ENCODE measurements at regions not wholly inside any gene's neighbourhood (a gene's known extent, or its start where the extent isn't known, plus 50 kb on each side); places are given as distances from the start of the nearest gene placed in this dataset.

DNA sequence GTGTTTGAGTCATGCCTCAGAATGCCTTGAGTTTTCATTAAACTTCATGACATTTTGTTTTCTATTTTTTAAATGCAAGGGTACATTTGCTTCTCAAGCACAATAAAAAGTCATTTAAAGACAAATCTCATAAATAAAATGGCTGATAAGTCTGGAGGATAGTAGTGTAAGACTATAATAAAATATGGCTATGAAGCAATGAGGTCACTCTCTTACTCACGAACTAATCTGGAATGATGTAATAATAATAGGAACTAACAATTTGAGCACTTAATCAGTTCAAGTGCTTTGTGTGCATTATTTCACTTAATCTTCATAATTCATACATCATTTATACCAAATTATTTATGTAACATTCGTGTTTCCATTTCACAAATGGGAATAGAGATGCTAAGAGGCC lies 149.3 kb upstream of the CTTNBP2 start:
- TF ChIP-seq, protein P1, sequence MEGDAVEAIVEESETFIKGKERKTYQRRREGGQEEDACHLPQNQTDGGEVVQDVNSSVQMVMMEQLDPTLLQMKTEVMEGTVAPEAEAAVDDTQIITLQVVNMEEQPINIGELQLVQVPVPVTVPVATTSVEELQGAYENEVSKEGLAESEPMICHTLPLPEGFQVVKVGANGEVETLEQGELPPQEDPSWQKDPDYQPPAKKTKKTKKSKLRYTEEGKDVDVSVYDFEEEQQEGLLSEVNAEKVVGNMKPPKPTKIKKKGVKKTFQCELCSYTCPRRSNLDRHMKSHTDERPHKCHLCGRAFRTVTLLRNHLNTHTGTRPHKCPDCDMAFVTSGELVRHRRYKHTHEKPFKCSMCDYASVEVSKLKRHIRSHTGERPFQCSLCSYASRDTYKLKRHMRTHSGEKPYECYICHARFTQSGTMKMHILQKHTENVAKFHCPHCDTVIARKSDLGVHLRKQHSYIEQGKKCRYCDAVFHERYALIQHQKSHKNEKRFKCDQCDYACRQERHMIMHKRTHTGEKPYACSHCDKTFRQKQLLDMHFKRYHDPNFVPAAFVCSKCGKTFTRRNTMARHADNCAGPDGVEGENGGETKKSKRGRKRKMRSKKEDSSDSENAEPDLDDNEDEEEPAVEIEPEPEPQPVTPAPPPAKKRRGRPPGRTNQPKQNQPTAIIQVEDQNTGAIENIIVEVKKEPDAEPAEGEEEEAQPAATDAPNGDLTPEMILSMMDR (IDR thresholded peaks at IDR 0.05; ENCODE audit: borderline replicate concordance, insufficient read depth, low read depth, low read length), result no peak

GRCh38 chr7:118026791-118027190 lies 153.6 kb upstream of the CTTNBP2 start:
- TF ChIP-seq, protein P1 (IDR thresholded peaks at IDR 0.05; ENCODE audit: borderline replicate concordance, insufficient read depth, low read depth, low read length), result no peak
- no peak overlapping the region for H3K4me3 ChIP-seq (ENCODE audit: low read depth, low read length)

More for the DNA sequence above, 149.3 kb upstream of the CTTNBP2 start:
- no peak overlapping the region for H3K4me3 ChIP-seq (ENCODE audit: low read depth, low read length)

DNA sequence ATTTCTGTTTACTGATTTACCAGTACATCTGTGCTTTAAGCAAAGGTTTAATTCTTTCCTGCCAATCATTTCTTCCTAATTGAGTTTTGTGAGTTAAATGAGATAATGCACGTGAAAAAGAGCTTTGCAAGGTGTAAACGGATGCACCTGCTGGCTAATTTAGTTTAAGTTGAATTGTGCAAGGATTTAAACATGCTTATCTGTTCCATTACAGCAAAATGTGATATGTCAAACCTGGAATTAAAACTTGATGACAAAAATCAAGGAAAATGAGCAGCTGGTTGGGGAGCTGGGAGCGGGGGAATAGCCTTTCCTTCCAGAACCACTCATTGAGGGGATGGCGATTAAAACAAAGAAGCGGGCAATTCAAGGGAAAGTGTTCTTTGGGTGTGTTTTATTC lies 155.0 kb upstream of the CTTNBP2 start:
- TF ChIP-seq, protein P1 (IDR thresholded peaks at IDR 0.05; ENCODE audit: borderline replicate concordance, insufficient read depth, low read depth, low read length), result no peak
- no peak overlapping the region for H3K4me3 ChIP-seq (ENCODE audit: low read depth, low read length)

GRCh38 chr7:118029826-118030422 lies 154.0 kb upstream of the LSM8 start:
- H3K4me3 ChIP-seq (ENCODE audit: low read depth, low read length), result no peak overlapping the region
- TF ChIP-seq, protein P1 (IDR thresholded peaks at IDR 0.05; ENCODE audit: borderline replicate concordance, insufficient read depth, low read depth, low read length), result no peak

DNA sequence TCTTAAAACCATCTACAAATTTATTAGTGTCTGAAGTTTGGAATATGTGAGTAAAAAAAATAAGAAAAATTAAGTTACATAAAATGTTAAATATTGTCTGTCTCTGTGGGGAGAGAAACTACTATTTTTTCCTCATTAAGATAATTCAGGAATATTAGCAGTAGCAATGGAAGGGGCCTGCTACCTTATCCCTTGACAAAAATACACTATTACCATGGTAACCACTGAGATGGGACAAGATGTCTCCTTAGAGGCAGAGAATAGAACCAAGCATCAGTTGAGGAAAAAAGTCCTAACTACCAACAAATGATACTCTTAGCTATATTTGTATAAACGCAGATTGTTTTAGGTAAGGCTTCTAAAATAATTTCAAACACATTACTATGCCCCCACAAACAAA lies 150.7 kb upstream of the LSM8 start:
- TF ChIP-seq, protein P1 (IDR thresholded peaks at IDR 0.05; ENCODE audit: borderline replicate concordance, insufficient read depth, low read depth, low read length), result no peak
- no peak overlapping the region for H3K4me3 ChIP-seq (ENCODE audit: low read depth, low read length)

DNA sequence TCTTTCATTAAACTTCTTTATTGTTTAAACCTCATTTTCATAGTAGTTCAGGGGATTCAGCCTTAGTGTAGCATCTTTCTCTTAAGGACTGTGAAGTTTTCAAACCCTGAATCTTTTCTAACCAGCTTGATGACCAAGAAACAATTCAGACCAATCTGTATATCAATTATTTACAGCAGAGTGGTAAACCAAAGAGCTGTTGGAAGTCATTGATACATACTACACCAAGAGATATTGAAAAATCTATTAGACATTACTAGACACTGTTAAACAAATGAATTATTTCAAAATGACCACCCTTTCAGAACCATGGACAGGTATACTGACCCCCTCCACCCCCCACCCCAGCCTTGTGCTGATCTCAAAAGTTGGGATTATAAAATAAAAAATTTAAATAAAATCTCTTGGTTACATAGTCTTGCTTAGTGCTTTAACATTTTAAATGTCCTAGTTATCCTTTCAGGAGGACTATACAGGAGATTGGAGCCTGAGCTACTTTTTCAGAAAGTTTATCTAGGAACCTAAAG lies 143.9 kb upstream of the LSM8 start:
- H3K4me3 ChIP-seq (ENCODE audit: low read depth, low read length), result no peak overlapping the region
- TF ChIP-seq, protein P1 (IDR thresholded peaks at IDR 0.05; ENCODE audit: borderline replicate concordance, insufficient read depth, low read depth, low read length), result no peak

- H3K4me3 ChIP-seq (ENCODE audit: low read depth, low read length), result no peak overlapping the region
- TF ChIP-seq, protein P1 (IDR thresholded peaks at IDR 0.05; ENCODE audit: borderline replicate concordance, insufficient read depth, low read depth, low read length), result no peak
Observed at GRCh38 chr7:118040562-118040961, 143.4 kb upstream of the LSM8 start.

All from GM12875 (cell line).